M059J (cell line): ENCODE measurements at regions not wholly inside any gene's neighbourhood (a gene's known extent, or its start where the extent isn't known, plus 50 kb on each side); places are given as distances from the start of the nearest gene placed in this dataset.

Experiments
- DNase-seq: peaks from one replicate; pipeline ENCODE4 v3.0.0-alpha.2; 2012; ENCODE audit warnings: low read depth

GRCh38 chr10:56856569-56856968, 495.5 kb upstream of the ZWINT start:
- DNase-seq: no peak

- DNase-seq: no peak
Measured at GRCh38 chr10:56844978-56845529, 484.0 kb upstream of the ZWINT start.

- no peak for DNase-seq
Measured at GRCh38 chr10:56836659-56837058, 475.6 kb upstream of the ZWINT start.

GRCh38 chr10:56831681-56832080, 470.6 kb upstream of the ZWINT start:
- no peak for DNase-seq

- no peak for DNase-seq
Measured at GRCh38 chr10:56823849-56824248, 462.8 kb upstream of the ZWINT start.

GRCh38 chr10:56805022-56805421, 444.0 kb upstream of the ZWINT start:
- no peak for DNase-seq

GRCh38 chr10:56785292-56785691, 424.2 kb upstream of the ZWINT start:
- no peak for DNase-seq

GRCh38 chr10:56782503-56782902, 421.4 kb upstream of the ZWINT start:
- DNase-seq: no peak

- DNase-seq: no peak
Measured at GRCh38 chr10:56771343-56771742, 410.3 kb upstream of the ZWINT start.

GRCh38 chr10:56763090-56763489, 402.0 kb upstream of the ZWINT start:
- DNase-seq: no peak

- DNase-seq: no peak
Measured at GRCh38 chr10:56745490-56745889, 384.4 kb upstream of the ZWINT start.

GRCh38 chr10:56728349-56728748, 367.3 kb upstream of the ZWINT start:
- DNase-seq: no peak

GRCh38 chr10:56722912-56723311, 361.9 kb upstream of the ZWINT start:
- DNase-seq: no peak

GRCh38 chr10:56715262-56715661, 354.2 kb upstream of the ZWINT start:
- DNase-seq: no peak

- no peak for DNase-seq
Measured at GRCh38 chr10:56698506-56698905, 337.4 kb upstream of the ZWINT start.

- DNase-seq: no peak
Measured at GRCh38 chr10:56679578-56679977, 318.5 kb upstream of the ZWINT start.

- no peak for DNase-seq
Measured at GRCh38 chr10:56662765-56663447, 301.8 kb upstream of the ZWINT start.

- DNase-seq: no peak
Measured at GRCh38 chr10:56653289-56653688, 292.2 kb upstream of the ZWINT start.

GRCh38 chr10:56646329-56647111, 285.5 kb upstream of the ZWINT start:
- DNase-seq: no peak

- DNase-seq: no peak
Measured at GRCh38 chr10:56633876-56634452, 272.9 kb upstream of the ZWINT start.

- DNase-seq: no peak
Measured at GRCh38 chr10:56632537-56632936, 271.5 kb upstream of the ZWINT start.

GRCh38 chr10:56624082-56624481, 263.0 kb upstream of the ZWINT start:
- DNase-seq: no peak

GRCh38 chr10:56623064-56623463, 262.0 kb upstream of the ZWINT start:
- DNase-seq: no peak
